GM04503 (cell line): ENCODE measurements at regions not wholly inside any gene's neighbourhood (a gene's known extent, or its start where the extent isn't known, plus 50 kb on each side); places are given as distances from the start of the nearest gene placed in this dataset.
"Not testable (repeated sequence)": the region's sequence is repeated elsewhere in the genome, so short reads cannot be mapped to it uniquely, and the experiment has no call there.

Experiments used
- DNase-seq: peaks from one replicate; pipeline ENCODE4 v3.0.0-alpha.2; 2012; ENCODE audit warnings: low read depth

DNA sequence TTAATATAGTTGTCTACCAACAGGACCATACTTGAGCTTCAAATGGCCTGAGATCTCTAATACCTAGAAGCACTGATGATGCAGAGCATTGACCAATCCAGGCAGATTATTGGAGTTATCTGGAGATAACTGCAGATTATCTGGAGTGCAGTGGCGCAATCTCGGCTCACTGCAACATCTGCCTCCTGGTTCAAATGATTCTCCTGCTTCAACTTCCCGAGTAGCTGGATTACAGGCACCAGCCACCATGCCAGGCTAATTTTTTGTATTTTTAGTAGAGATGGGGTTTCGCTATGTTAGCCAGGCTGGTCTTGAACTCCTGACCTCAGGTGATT, 1225.4 kb upstream of the ZEB2 start:
- not testable (repeated sequence) for DNase-seq

- peak; percentile 78 for DNase-seq
Observed at GRCh38 chr2:145744541-145745386, 1224.8 kb upstream of the ZEB2 start.

- DNase-seq: no peak
Observed at GRCh38 chr2:145743011-145743410, 1223.1 kb upstream of the ZEB2 start.

GRCh38 chr2:145741636-145742035, 1221.7 kb upstream of the ZEB2 start:
- DNase-seq: no peak

DNA sequence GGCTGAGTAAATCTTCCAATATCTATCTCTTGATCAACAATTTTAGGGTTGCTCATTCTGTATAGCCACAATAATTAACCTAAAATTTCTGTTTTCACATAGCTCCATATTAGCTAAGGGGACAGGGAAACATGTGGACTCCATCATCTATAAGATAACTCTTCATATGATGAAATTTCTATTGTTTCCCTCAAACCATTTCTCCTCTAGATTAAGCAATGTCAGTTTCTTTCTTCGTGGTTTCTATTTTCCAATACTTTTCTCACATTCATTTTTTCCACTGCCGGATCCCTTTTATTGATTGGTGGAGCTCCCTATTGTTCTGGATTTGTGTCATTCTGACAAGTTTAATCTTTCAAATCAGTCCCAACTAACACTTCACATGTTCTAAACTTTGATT, 1221.3 kb upstream of the ZEB2 start:
- no peak for DNase-seq

- no peak for DNase-seq
Observed at GRCh38 chr2:145740302-145740701, 1220.4 kb upstream of the ZEB2 start.

DNA sequence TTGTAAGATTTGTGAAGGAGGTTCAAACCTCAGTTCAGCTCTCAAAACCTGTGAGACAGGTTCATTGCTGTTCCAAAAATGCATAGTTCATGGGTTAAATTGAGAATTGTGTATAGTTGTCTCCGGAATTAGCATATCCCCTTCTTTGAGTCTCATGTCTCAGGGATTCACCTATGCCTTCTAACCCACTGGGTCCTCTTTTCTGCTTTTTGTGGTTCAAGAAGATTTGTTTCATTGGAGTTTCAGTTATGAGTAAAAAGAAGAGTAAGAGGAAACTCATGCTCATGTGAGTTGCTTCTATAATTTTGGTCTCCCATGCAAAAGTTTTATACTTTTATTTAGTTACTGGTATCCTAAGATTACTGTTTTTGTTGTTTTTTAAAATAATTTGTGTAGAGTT, 1219.8 kb upstream of the ZEB2 start:
- no peak for DNase-seq

DNA sequence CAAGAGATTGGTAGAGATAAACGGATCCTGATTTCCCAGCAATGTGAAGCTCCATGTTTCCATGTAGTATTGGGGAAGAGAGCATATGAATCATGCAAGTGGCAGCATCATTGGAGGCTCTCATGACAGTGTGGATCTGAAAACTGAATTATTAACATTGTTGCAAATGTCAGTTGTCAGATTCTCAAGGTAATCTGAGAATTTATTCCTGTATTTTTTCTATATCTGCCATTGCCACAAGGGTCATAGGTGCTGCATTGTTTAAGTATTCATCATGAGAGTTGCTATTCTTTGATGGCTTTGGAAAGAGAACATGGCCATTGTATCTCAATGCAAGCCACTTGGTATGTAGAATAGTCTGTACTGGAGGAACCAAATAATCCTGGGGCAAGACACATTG, 1217.0 kb upstream of the ZEB2 start:
- DNase-seq: no peak

- no peak for DNase-seq
Observed at GRCh38 chr2:145731467-145731866, 1211.5 kb upstream of the ZEB2 start.

- no peak for DNase-seq
Observed at GRCh38 chr2:145729993-145730770, 1210.3 kb upstream of the ZEB2 start.

- no peak for DNase-seq
Observed at GRCh38 chr2:145729481-145729880, 1209.6 kb upstream of the ZEB2 start.

DNA sequence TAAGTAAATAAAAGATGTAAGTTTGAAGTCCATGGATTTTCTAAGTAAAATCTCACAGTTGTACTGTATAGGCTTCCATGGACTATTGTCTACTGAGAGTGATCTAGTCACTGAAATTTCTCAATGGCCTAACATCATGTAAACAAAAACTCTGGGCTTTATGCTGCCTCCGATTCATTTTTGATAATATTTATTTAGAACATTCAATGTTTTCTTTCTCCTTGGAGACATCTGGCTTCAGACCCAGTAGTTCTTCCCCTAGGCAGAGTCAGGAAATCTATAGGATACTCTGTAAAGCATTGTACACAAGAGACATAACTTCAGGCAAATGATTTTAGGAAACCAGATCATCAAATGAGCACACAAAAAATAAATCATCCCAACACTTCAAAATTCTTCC, 1208.6 kb upstream of the ZEB2 start:
- no peak for DNase-seq

DNA sequence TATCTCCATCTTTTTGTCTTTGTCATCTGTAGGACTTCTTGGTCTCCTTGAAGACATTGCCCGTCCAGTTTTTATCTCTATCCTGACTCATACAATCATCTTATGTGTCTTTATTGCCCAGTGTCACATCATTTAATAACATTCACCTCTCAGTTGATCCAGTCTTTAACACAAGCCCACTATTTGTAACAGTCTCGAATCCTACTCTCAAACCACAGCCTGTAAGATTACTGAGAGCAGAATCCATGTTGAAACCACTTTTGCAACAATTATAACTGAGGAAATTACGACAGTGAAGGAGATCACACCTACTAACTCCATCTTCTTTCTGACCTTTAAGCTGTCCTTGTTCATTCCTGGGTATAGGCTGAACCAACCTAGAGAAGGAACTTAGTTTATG, 1206.0 kb upstream of the ZEB2 start:
- DNase-seq: no peak

GRCh38 chr2:145724311-145724898, 1204.5 kb upstream of the ZEB2 start:
- DNase-seq: no peak

GRCh38 chr2:145723872-145724271, 1204.0 kb upstream of the ZEB2 start:
- no peak for DNase-seq

- no peak for DNase-seq
Observed at GRCh38 chr2:145721681-145722080, 1201.8 kb upstream of the ZEB2 start.

GRCh38 chr2:145715601-145716000, 1195.7 kb upstream of the ZEB2 start:
- no peak for DNase-seq

DNA sequence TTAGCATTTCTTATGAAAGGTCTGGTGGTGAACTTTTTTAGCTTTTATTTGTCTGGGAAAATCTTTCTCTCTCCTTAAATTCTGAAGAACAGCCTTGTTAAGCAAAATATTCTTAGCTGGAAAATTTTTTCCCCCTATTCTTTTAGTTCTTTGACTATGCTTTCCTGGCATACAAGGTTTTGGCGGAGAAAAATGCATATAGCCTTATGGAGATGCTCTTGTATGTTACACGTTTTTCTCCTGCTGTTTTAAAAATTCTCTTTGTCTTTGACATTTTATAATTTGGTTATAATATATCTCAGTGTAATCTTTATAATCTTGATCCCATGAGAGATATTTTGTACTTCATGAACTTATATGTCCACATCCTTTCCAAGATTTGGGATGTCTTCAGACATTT, 1190.4 kb upstream of the ZEB2 start:
- DNase-seq: no peak

GRCh38 chr2:145702305-145702704, 1182.4 kb upstream of the ZEB2 start:
- no peak for DNase-seq

GRCh38 chr2:145692971-145693478, 1173.1 kb upstream of the ZEB2 start:
- DNase-seq: peak; percentile 19

GRCh38 chr2:145691659-145692058, 1171.7 kb upstream of the ZEB2 start:
- no peak for DNase-seq

GRCh38 chr2:145690183-145690778, 1170.4 kb upstream of the ZEB2 start:
- no peak for DNase-seq

- no peak for DNase-seq
Observed at GRCh38 chr2:145689277-145689676, 1169.4 kb upstream of the ZEB2 start.
